SK-N-SH (cell line): ENCODE measurements at regions not wholly inside any gene's neighbourhood (a gene's known extent, or its start where the extent isn't known, plus 50 kb on each side); places are given as distances from the start of the nearest gene placed in this dataset.
"Not testable (repeated sequence)": the region's sequence is repeated elsewhere in the genome, so short reads cannot be mapped to it uniquely, and the experiment has no call there.

Experiments used
- CTCF ChIA-PET: fragments of 300-600, 350-600 bp; formaldehyde crosslinking; extraction: SDS; loops from one replicate; lab custom pipeline; 2021; lab: Yijun Ruan, JAX
- POLR2A ChIA-PET: fragments of 350-600 bp; sonication (Branson Sonifier 250); formaldehyde crosslinking; extraction: SDS; loops from one replicate; lab custom pipeline; 2020; ENCODE audit warnings: antibody characterized with exemption, inconsistent platforms; lab: Yijun Ruan, JAX
- DNase-seq: peaks from one replicate; pipeline ENCODE4 v3.0.0; 2012
- H2AFZ ChIP-seq: fragments of 200-600 bp; sonication (generic); 2 replicates; pipeline ENCODE4 v1.8.1; 2016; ENCODE audit warnings: antibody characterized with exemption, mild to moderate bottlenecking, low read depth
- H3F3A ChIP-seq: fragments of 200-600 bp; sonication (generic); replicated peaks from 2 replicates; pipeline ENCODE3; 2016; ENCODE audit warnings: antibody characterized with exemption, mild to moderate bottlenecking; ENCODE audit not compliant: insufficient read depth
- H3K27ac ChIP-seq, 2 experiments: fragments of 200-500 bp in 1 of 2; fragments of 200-600 bp in 1 of 2; sonication (Bioruptor generic) in 1 of 2; sonication (generic), shearing (Covaris generic) in 1 of 2; 2 replicates each; pipeline versions ENCODE4 v1.5.1 to v1.6.1; 2014 to 2016; ENCODE audit warnings: low read depth in 2 of 2, inconsistent platforms in 1 of 2, low read length in 1 of 2, mild to moderate bottlenecking in 1 of 2, mixed read lengths in 1 of 2
- H3K27me3 ChIP-seq: fragments of 200-600 bp; sonication (generic), shearing (Covaris generic); 2 replicates; pipeline ENCODE4 v1.6.1; 2016; ENCODE audit warnings: mixed run types; ENCODE audit not compliant: insufficient read depth
- H3K36me3 ChIP-seq, 2 experiments: fragments of 200-500 bp in 1 of 2; fragments of 200-600 bp in 1 of 2; sonication (Bioruptor generic) in 1 of 2; sonication (generic) in 1 of 2; replicated peaks in 1 of 2; 2 replicates each; pipeline versions ENCODE3 to v1.5.1; 2014 to 2016; ENCODE audit warnings: low read length in 1 of 2, mild to moderate bottlenecking in 1 of 2; ENCODE audit not compliant: insufficient read depth in 2 of 2, control insufficient read depth in 1 of 2
- H3K4me1 ChIP-seq, 2 experiments: fragments of 200-500 bp in 1 of 2; fragments of 200-600 bp in 1 of 2; sonication (Bioruptor generic) in 1 of 2; sonication (generic), shearing (Covaris generic) in 1 of 2; 2 replicates each; pipeline versions ENCODE4 v1.5.1 to v1.6.1; 2014 to 2016; ENCODE audit warnings: low read depth in 1 of 2, low read length in 1 of 2, mixed run types in 1 of 2; ENCODE audit not compliant: insufficient read depth in 2 of 2, control insufficient read depth in 1 of 2
- H3K4me2 ChIP-seq: fragments of 200-600 bp; sonication (generic), shearing (Covaris generic); 2 replicates; pipeline ENCODE4 v1.6.1; 2017; ENCODE audit warnings: mixed run types
- H3K4me3 ChIP-seq, 2 experiments: fragments of 200-500 bp in 1 of 2; fragments of 200-600 bp in 1 of 2; sonication (Bioruptor generic) in 1 of 2; sonication (generic), shearing (Covaris generic) in 1 of 2; 2 replicates each; pipeline versions ENCODE4 v1.5.1 to v1.8.1; 2014 to 2016; ENCODE audit warnings: low read depth in 2 of 2, inconsistent platforms in 1 of 2, low read length in 1 of 2, mild to moderate bottlenecking in 1 of 2, mixed read lengths in 1 of 2, moderate library complexity in 1 of 2
- H3K79me2 ChIP-seq: fragments of 200-600 bp; sonication (generic); 2 replicates; pipeline ENCODE4 v1.8.1; 2017; ENCODE audit warnings: mild to moderate bottlenecking; ENCODE audit not compliant: insufficient read depth
- H3K9ac ChIP-seq: fragments of 200-600 bp; sonication (generic); 2 replicates; pipeline ENCODE4 v1.6.1; 2017; ENCODE audit warnings: mixed run types
- H3K9me2 ChIP-seq: fragments of 200-600 bp; sonication (generic); 2 replicates; pipeline ENCODE4 v1.6.1; 2017; ENCODE audit warnings: mixed run types
- H3K9me3 ChIP-seq: fragments of 200-600 bp; sonication (generic); 2 replicates; pipeline ENCODE4 v1.6.1; 2017; ENCODE audit warnings: mixed run types, mild to moderate bottlenecking, moderate library complexity
- H4K20me1 ChIP-seq: fragments of 200-600 bp; sonication (generic); 2 replicates; pipeline ENCODE4 v1.6.1; 2017; ENCODE audit warnings: mild to moderate bottlenecking, mixed run types; ENCODE audit not compliant: insufficient read depth
- ELF1 ChIP-seq: IDR thresholded peaks from 2 replicates; pipeline ENCODE4 v1.4.0; 2012
- EP300 ChIP-seq, 2 experiments: IDR thresholded peaks; 2 replicates each; pipeline versions ENCODE4 v1.4.0 to v1.6.1; 2012; ENCODE audit warnings: borderline replicate concordance in 1 of 2, low read depth in 1 of 2, low read length in 1 of 2
- EZH2phosphoT487 ChIP-seq: fragments of 200-600 bp; sonication (generic); IDR thresholded peaks from 2 replicates; pipeline ENCODE4 v1.6.1; 2017; ENCODE audit warnings: low read depth, mixed run types, mild to moderate bottlenecking, antibody characterized with exemption, moderate library complexity, borderline replicate concordance
- FOSL2 ChIP-seq: IDR thresholded peaks from 2 replicates; pipeline ENCODE4 v1.4.0; 2012; ENCODE audit warnings: low read depth, mild to moderate bottlenecking, moderate library complexity, borderline replicate concordance
- FOXJ3 ChIP-seq: sonication (generic); formaldehyde crosslinking; IDR thresholded peaks from 2 replicates; pipeline ENCODE4 v1.5.1; 2020; ENCODE audit warnings: mild to moderate bottlenecking, missing genetic modification reagents
- FOXM1 ChIP-seq: IDR thresholded peaks from 2 replicates; pipeline ENCODE4 v1.4.0; 2012; ENCODE audit warnings: low read depth, mild to moderate bottlenecking
- GATA2 ChIP-seq: sonication (generic); formaldehyde crosslinking; IDR thresholded peaks from 2 replicates; pipeline ENCODE4 v1.5.0; 2020; ENCODE audit warnings: mild to moderate bottlenecking, missing genetic modification reagents
- JUND ChIP-seq: IDR thresholded peaks from 2 replicates; pipeline ENCODE4 v1.4.0; 2012
- MEF2A ChIP-seq: IDR thresholded peaks from 2 replicates; pipeline ENCODE4 v1.4.0; 2012; ENCODE audit warnings: low read depth, borderline replicate concordance
- RAD21 ChIP-seq: IDR thresholded peaks from 2 replicates; pipeline ENCODE4 v1.6.1; 2012; ENCODE audit warnings: mild to moderate bottlenecking, low read length
- REST ChIP-seq: IDR thresholded peaks from 2 replicates; pipeline ENCODE4 v1.6.1; 2012; ENCODE audit warnings: mild to moderate bottlenecking, low read depth, low read length, moderate library complexity
- SMC3 ChIP-seq: IDR thresholded peaks from 2 replicates; pipeline ENCODE4 v1.6.1; 2012; ENCODE audit warnings: low read depth, low read length, improper control_type of control experiment
- TAF1 ChIP-seq: IDR thresholded peaks from 2 replicates; pipeline ENCODE4 v1.6.1; 2012; ENCODE audit warnings: low read depth, mild to moderate bottlenecking, low read length, moderate library complexity, borderline replicate concordance
- USF1 ChIP-seq: IDR thresholded peaks from 2 replicates; pipeline ENCODE4 v1.4.0; 2012; ENCODE audit warnings: low read depth, borderline replicate concordance
- USF2 ChIP-seq: fragments of 150-350 bp; IDR thresholded peaks from 2 replicates; pipeline ENCODE4 v1.6.1; 2017; ENCODE audit warnings: antibody characterized with exemption, low read length, low read depth, borderline replicate concordance
- ZBTB33 ChIP-seq: IDR thresholded peaks from 2 replicates; pipeline ENCODE4 v1.4.0; 2012; ENCODE audit warnings: low read depth, borderline replicate concordance
- WGBS: methylation state at CpG from one replicate; pipeline ENCODE4 v1.1.6; 2017; ENCODE audit warnings: low lambda C conversion rate; 5-methylcytosine and 5-hydroxymethylcytosine counted together
- TF ChIP-seq, protein P1 (sequence below): IDR thresholded peaks from 2 replicates; pipeline ENCODE4; 2012
- TF ChIP-seq, protein P2 (sequence below): IDR thresholded peaks from 2 replicates; pipeline ENCODE4 v1.4.0; 2012; ENCODE audit warnings: low read depth

GRCh38 chr5:154701181-154701580 is 54.0 kb upstream of the LARP1 start (continued):
- TF ChIP-seq REST (no peak), USF1 (no peak)

DNA sequence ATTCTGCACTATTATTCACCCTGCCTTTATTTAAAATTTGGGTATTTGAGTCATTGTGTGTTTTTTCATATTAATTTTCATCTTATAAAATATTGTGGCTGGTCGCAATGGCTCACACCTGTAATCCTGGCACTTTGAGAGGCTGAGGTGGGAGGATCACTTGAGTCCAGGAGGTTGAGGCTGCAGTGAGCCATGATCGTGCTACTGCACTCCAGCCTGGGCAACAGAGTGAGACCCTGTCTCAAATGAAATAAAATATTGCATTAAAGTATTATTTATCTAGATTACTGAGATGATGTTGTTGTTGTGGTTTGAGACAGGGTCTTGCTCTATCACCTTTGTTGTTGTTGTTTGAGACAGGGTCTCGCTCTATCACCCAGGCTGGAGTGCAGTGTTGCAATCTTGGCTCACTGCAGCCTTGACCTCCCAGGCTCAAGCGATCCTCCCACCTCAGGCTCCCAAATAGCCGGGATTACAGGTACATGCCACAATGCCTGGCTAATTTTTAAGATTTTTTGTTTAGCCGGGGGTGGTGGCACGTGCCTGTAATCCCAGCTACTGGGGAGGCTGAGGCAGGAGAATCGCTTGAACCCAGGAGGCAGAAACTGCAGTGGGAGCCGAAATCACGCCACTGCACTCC is 54.8 kb upstream of the LARP1 start:
- DNase-seq, H2AFZ ChIP-seq, H3K27me3 ChIP-seq, H3K9ac ChIP-seq, H3K9me2 ChIP-seq, H3F3A ChIP-seq, H3K9me3 ChIP-seq, H3K36me3 ChIP-seq, CTCF ChIA-PET, H4K20me1 ChIP-seq, H3K4me2 ChIP-seq, H3K4me1 ChIP-seq, H3K27ac ChIP-seq, POLR2A ChIA-PET, H3K4me3 ChIP-seq, H3K79me2 ChIP-seq: not testable (repeated sequence)
- WGBS = 95% methylated on average over 10 of the region's 10 CpGs

- no peaks in the 10 kb centered on the region for H3K27me3 ChIP-seq
- H3K9ac ChIP-seq = no peak overlapping the region
- H4K20me1 ChIP-seq = no peaks in the 10 kb centered on the region
- H3K36me3 ChIP-seq = no peaks in the 10 kb centered on the region
- WGBS = 98% methylated on average over 6 of the region's 6 CpGs
- H3K27ac ChIP-seq = no peak overlapping the region
- DNase-seq = no peak
- ChIA-PET CTCF (no interaction called here), POLR2A (interaction anchor here (0.6 kb wide), 1 partner anchor 10 kb away, joined by 3 read pairs; no protein-coding TSS in a partner anchor)
- no peaks in the 10 kb centered on the region for H3F3A ChIP-seq
- no peaks in the 10 kb centered on the region for H3K4me1 ChIP-seq
- no peak overlapping the region for H2AFZ ChIP-seq
- no peaks in the 10 kb centered on the region for H3K9me2 ChIP-seq
- no peak overlapping the region for H3K4me3 ChIP-seq
- no peaks in the 10 kb centered on the region for H3K9me3 ChIP-seq
- no peaks in the 10 kb centered on the region for H3K79me2 ChIP-seq
- H3K4me2 ChIP-seq = no peak overlapping the region
- TF ChIP-seq RAD21 (no peak), FOXJ3 (CRISPR knock-in tag) (no peak), FOSL2 (no peak), EZH2phosphoT487 (no peak), MEF2A (no peak), EP300 (IDR thresholded peaks at IDR 0.05; ENCODE audit: borderline replicate concordance in 1 of 2, low read depth in 1 of 2, low read length in 1 of 2) (no peak), JUND (no peak), GATA2 (CRISPR knock-in tag) (no peak), FOXM1 (no peak), TAF1 (no peak), ZBTB33 (no peak), SMC3 (no peak), USF2 (no peak), ELF1 (no peak)
- TF ChIP-seq, protein P1, sequence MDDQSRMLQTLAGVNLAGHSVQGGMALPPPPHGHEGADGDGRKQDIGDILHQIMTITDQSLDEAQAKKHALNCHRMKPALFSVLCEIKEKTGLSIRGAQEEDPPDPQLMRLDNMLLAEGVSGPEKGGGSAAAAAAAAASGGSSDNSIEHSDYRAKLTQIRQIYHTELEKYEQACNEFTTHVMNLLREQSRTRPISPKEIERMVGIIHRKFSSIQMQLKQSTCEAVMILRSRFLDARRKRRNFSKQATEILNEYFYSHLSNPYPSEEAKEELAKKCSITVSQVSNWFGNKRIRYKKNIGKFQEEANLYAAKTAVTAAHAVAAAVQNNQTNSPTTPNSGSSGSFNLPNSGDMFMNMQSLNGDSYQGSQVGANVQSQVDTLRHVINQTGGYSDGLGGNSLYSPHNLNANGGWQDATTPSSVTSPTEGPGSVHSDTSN = no peak
- TF ChIP-seq, protein P2, sequence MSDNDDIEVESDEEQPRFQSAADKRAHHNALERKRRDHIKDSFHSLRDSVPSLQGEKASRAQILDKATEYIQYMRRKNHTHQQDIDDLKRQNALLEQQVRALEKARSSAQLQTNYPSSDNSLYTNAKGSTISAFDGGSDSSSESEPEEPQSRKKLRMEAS = no peak
Measured at GRCh38 chr5:154698763-154699162, 56.4 kb upstream of the LARP1 start.
